Stomach (tissue), 4 donors: ENCODE measurements at regions not wholly inside any gene's neighbourhood (a gene's known extent, or its start where the extent isn't known, plus 50 kb on each side); places are given as distances from the start of the nearest gene placed in this dataset.

Experiments
- POLR2A ChIP-seq, 4 donors: fragments of 450-650 bp; IDR thresholded peaks; one replicate each; pipeline ENCODE4 v1.6.1; 2016; ENCODE audit warnings: antibody characterized with exemption in 4 of 4, control low read depth in 2 of 4, mild to moderate bottlenecking in 1 of 4, moderate library complexity in 1 of 4
- POLR2AphosphoS5 ChIP-seq, 3 donors: sonication (generic); formaldehyde crosslinking; IDR thresholded peaks; one replicate each; pipeline ENCODE4 v1.6.1; 2016; ENCODE audit warnings: antibody characterized with exemption in 3 of 3
- TF ChIP-seq, protein P1 (sequence below), 7 experiments: fragments of 450-650 bp in 4 of 7; fragments of 200-600 bp in 3 of 7; sonication (generic) in 3 of 7; IDR thresholded peaks; one replicate each; pipeline ENCODE4 v1.5.1; 2016 to 2019; ENCODE audit warnings: antibody characterized with exemption in 7 of 7, control low read depth in 2 of 7, mild to moderate bottlenecking in 1 of 7

DNA sequence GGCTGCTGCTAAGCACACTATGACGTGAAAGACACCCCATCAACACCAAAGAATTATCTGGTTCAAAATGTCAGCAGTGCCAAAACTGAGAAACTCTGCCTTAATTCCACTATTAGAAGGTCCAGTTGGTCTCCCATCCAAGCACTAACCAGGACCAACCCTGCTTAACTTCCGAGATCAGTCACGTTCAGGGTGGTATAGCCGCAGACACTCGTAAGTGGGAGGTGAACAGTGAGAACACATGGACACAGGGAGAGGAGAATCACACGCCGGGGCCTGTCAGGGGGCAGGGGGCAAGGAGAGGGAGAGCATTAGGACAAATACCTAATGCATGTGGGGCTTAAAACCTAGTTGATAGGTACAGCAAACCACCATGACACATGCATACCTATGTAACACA lies 83.4 kb downstream of the C13orf42 start:
- TF ChIP-seq, protein P1, sequence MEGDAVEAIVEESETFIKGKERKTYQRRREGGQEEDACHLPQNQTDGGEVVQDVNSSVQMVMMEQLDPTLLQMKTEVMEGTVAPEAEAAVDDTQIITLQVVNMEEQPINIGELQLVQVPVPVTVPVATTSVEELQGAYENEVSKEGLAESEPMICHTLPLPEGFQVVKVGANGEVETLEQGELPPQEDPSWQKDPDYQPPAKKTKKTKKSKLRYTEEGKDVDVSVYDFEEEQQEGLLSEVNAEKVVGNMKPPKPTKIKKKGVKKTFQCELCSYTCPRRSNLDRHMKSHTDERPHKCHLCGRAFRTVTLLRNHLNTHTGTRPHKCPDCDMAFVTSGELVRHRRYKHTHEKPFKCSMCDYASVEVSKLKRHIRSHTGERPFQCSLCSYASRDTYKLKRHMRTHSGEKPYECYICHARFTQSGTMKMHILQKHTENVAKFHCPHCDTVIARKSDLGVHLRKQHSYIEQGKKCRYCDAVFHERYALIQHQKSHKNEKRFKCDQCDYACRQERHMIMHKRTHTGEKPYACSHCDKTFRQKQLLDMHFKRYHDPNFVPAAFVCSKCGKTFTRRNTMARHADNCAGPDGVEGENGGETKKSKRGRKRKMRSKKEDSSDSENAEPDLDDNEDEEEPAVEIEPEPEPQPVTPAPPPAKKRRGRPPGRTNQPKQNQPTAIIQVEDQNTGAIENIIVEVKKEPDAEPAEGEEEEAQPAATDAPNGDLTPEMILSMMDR (IDR thresholded peaks at IDR 0.05) = no peak
- TF ChIP-seq POLR2A (IDR thresholded peaks at IDR 0.05) (no peak), POLR2AphosphoS5 (IDR thresholded peaks at IDR 0.05) (no peak)
